Adrenal gland (tissue), 5 donors: ENCODE measurements at regions not wholly inside any gene's neighbourhood (a gene's known extent, or its start where the extent isn't known, plus 50 kb on each side); places are given as distances from the start of the nearest gene placed in this dataset.

Experiments used
- CTCF ChIP-seq, 6 experiments: fragments of 450-650 bp in 4 of 6; fragments of 200-600 bp in 2 of 6; sonication (generic) in 1 of 6; IDR thresholded peaks; 1 replicate in 5 of 6; 2 replicates in 1 of 6; pipeline versions ENCODE4 v1.5.1 to v1.8.0; 2016 to 2021; ENCODE audit warnings: antibody characterized with exemption in 6 of 6, mild to moderate bottlenecking in 2 of 6, moderate library complexity in 1 of 6
- POLR2A ChIP-seq, 2 donors: fragments of 450-650 bp; IDR thresholded peaks; one replicate each; pipeline ENCODE4 v1.6.1; 2017; ENCODE audit warnings: antibody characterized with exemption in 2 of 2, mild to moderate bottlenecking in 2 of 2, moderate library complexity in 1 of 2
- donor health status: DM: no; HTN: no; CAD: no.

DNA sequence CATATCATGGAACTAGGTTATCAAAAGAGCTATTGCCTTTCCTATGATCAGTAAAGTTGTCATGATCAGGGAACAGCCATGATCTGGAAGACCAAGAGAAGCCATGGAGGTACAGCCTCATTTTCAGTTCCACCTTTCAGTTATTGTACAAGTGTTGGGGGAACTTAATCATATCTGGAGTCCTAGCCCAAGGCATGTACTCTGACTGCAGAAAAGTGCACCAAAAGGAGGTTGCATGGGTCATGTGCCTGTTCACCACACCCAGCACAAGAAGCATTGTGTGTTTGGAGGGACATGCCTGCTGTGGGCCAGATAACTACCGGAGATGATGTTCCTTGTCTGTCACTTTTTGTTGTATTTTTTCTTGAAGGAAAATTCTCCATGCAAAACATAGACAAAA is 185.8 kb upstream of the MAN1A1 start:
- no peak for TF ChIP-seq CTCF (IDR thresholded peaks at IDR 0.05)
- TF ChIP-seq POLR2A (IDR thresholded peaks at IDR 0.05): no peak
